Activated naive CD8-positive, alpha-beta T cell treated with anti-CD3 and anti-CD28 coated beads, Interleukin-2, amount 50 U/mL, for 24 hours (primary cell): ENCODE measurements at regions not wholly inside any gene's neighbourhood (a gene's known extent, or its start where the extent isn't known, plus 50 kb on each side); places are given as distances from the start of the nearest gene placed in this dataset.
"Not testable (repeated sequence)": the region's sequence is repeated elsewhere in the genome, so short reads cannot be mapped to it uniquely, and the experiment has no call there.

ENCODE experiments used
- ATAC-seq: fragments of 150-1000 bp; cut with Tn5 transposase; one replicate; pipeline ENCODE4 v1.10.0; 2021
- DNase-seq: peaks from one replicate; pipeline ENCODE4 v3.0.0; 2021
- H3K27ac Mint-ChIP-seq: one replicate; pipeline ENCODE4 v1.8.0; 2021; ENCODE audit warnings: mild to moderate bottlenecking, mixed read lengths
- H3K27me3 Mint-ChIP-seq: one replicate; pipeline ENCODE4 v1.8.0; 2021; ENCODE audit warnings: mixed read lengths
- H3K36me3 Mint-ChIP-seq: one replicate; pipeline ENCODE4 v1.8.0; 2021; ENCODE audit warnings: low read depth, mixed read lengths
- H3K4me1 Mint-ChIP-seq: one replicate; pipeline ENCODE4 v1.8.0; 2021; ENCODE audit warnings: mixed read lengths
- H3K4me3 Mint-ChIP-seq: one replicate; pipeline ENCODE4 v1.8.0; 2021; ENCODE audit warnings: mild to moderate bottlenecking, moderate library complexity, mixed read lengths
- H3K9me3 Mint-ChIP-seq: one replicate; pipeline ENCODE4 v1.8.0; 2021; ENCODE audit warnings: mixed read lengths

- DNase-seq, H3K4me3 Mint-ChIP-seq, H3K27ac Mint-ChIP-seq, H3K9me3 Mint-ChIP-seq, ATAC-seq, H3K27me3 Mint-ChIP-seq, H3K36me3 Mint-ChIP-seq, H3K4me1 Mint-ChIP-seq: not testable (repeated sequence)
These were observed 110.6 kb downstream of the RPIA start for GRCh38 chr2:88802026-88802425.

GRCh38 chr2:88807237-88807962 lies 115.9 kb downstream of the RPIA start:
- Mint-ChIP-seq H3K4me1 (no peaks in the 10 kb centered on the region), H3K36me3 (no peaks in the 10 kb centered on the region), H3K9me3 (no peaks in the 10 kb centered on the region), H3K27ac (no peak overlapping the region), H3K4me3 (no peak overlapping the region), H3K27me3 (peaks cover 8% of the 10 kb centered on the region)
- ATAC-seq (no peak), DNase-seq (no peak)

GRCh38 chr2:88808083-88808482 lies 116.6 kb downstream of the RPIA start:
- DNase-seq (no peak), ATAC-seq (no peak)
- no peak overlapping the region for H3K27ac Mint-ChIP-seq
- peaks cover 8% of the 10 kb centered on the region for H3K27me3 Mint-ChIP-seq
- no peaks in the 10 kb centered on the region for H3K4me1 Mint-ChIP-seq
- no peaks in the 10 kb centered on the region for H3K36me3 Mint-ChIP-seq
- H3K4me3 Mint-ChIP-seq: no peak overlapping the region
- no peaks in the 10 kb centered on the region for H3K9me3 Mint-ChIP-seq

GRCh38 chr2:88808652-88809051 lies 117.2 kb downstream of the RPIA start:
- Mint-ChIP-seq H3K27me3 (peaks cover 8% of the 10 kb centered on the region), H3K9me3 (peaks cover 5% of the 10 kb centered on the region), H3K27ac (no peak overlapping the region), H3K36me3 (no peaks in the 10 kb centered on the region), H3K4me1 (no peaks in the 10 kb centered on the region), H3K4me3 (no peak overlapping the region)
- no peak for DNase-seq
- ATAC-seq: no peak

- H3K27ac Mint-ChIP-seq: no peak overlapping the region
- DNase-seq (no peak), ATAC-seq (no peak)
- no peak overlapping the region for H3K4me3 Mint-ChIP-seq
- H3K27me3 Mint-ChIP-seq: peaks cover 8% of the 10 kb centered on the region
- peaks cover 5% of the 10 kb centered on the region for H3K9me3 Mint-ChIP-seq
- H3K4me1 Mint-ChIP-seq: no peaks in the 10 kb centered on the region
- H3K36me3 Mint-ChIP-seq: no peaks in the 10 kb centered on the region
These were observed 117.7 kb downstream of the RPIA start for GRCh38 chr2:88809216-88809615.

GRCh38 chr2:88810017-88810416 lies 118.5 kb downstream of the RPIA start:
- ATAC-seq: no peak
- H3K4me1 Mint-ChIP-seq: no peaks in the 10 kb centered on the region
- no peak for DNase-seq

GRCh38 chr2:88810488-88810887 lies 119.0 kb downstream of the RPIA start:
- ATAC-seq (no peak), DNase-seq (no peak)
- peaks cover 8% of the 10 kb centered on the region for H3K27me3 Mint-ChIP-seq
- H3K27ac Mint-ChIP-seq: no peak overlapping the region
- H3K4me1 Mint-ChIP-seq: no peaks in the 10 kb centered on the region
- no peak overlapping the region for H3K4me3 Mint-ChIP-seq
- no peaks in the 10 kb centered on the region for H3K36me3 Mint-ChIP-seq
- peaks cover 17% of the 10 kb centered on the region for H3K9me3 Mint-ChIP-seq

More at GRCh38 chr2:88810017-88810416, 118.5 kb downstream of the RPIA start:
- no peak overlapping the region for H3K4me3 Mint-ChIP-seq
- no peaks in the 10 kb centered on the region for H3K36me3 Mint-ChIP-seq
- peaks cover 12% of the 10 kb centered on the region for H3K9me3 Mint-ChIP-seq
- H3K27ac Mint-ChIP-seq: no peak overlapping the region
- peaks cover 8% of the 10 kb centered on the region for H3K27me3 Mint-ChIP-seq

GRCh38 chr2:88811233-88811632 lies 119.8 kb downstream of the RPIA start:
- H3K27me3 Mint-ChIP-seq: peaks cover 8% of the 10 kb centered on the region
- H3K27ac Mint-ChIP-seq: no peak overlapping the region
- no peak overlapping the region for H3K4me3 Mint-ChIP-seq
- DNase-seq (no peak), ATAC-seq (no peak)
- peaks cover 21% of the 10 kb centered on the region for H3K9me3 Mint-ChIP-seq
- H3K36me3 Mint-ChIP-seq: no peaks in the 10 kb centered on the region
- no peaks in the 10 kb centered on the region for H3K4me1 Mint-ChIP-seq

GRCh38 chr2:88811681-88812080 lies 120.2 kb downstream of the RPIA start:
- Mint-ChIP-seq H3K9me3 (peaks cover 25% of the 10 kb centered on the region), H3K4me3 (no peak overlapping the region), H3K27me3 (peaks cover 8% of the 10 kb centered on the region), H3K36me3 (no peaks in the 10 kb centered on the region), H3K27ac (no peak overlapping the region), H3K4me1 (no peaks in the 10 kb centered on the region)
- ATAC-seq: no peak
- DNase-seq: no peak

- Mint-ChIP-seq H3K27me3 (peaks cover 4% of the 10 kb centered on the region), H3K4me1 (no peaks in the 10 kb centered on the region), H3K4me3 (no peak overlapping the region), H3K27ac (no peak overlapping the region), H3K9me3 (peaks cover 26% of the 10 kb centered on the region), H3K36me3 (no peaks in the 10 kb centered on the region)
- DNase-seq (no peak), ATAC-seq (no peak)
These were observed 122.1 kb downstream of the RPIA start for GRCh38 chr2:88813612-88814011.

GRCh38 chr2:88815282-88815681 lies 123.8 kb downstream of the RPIA start:
- ATAC-seq (no peak), DNase-seq (no peak)
- H3K9me3 Mint-ChIP-seq: peaks cover 26% of the 10 kb centered on the region
- no peak overlapping the region for H3K4me3 Mint-ChIP-seq
- peaks cover 4% of the 10 kb centered on the region for H3K27me3 Mint-ChIP-seq
- H3K4me1 Mint-ChIP-seq: no peaks in the 10 kb centered on the region
- no peaks in the 10 kb centered on the region for H3K36me3 Mint-ChIP-seq
- no peak overlapping the region for H3K27ac Mint-ChIP-seq

- no peak for DNase-seq
- H3K4me1 Mint-ChIP-seq: no peaks in the 10 kb centered on the region
- peaks cover 4% of the 10 kb centered on the region for H3K27me3 Mint-ChIP-seq
- ATAC-seq: no peak
- peaks cover 26% of the 10 kb centered on the region for H3K9me3 Mint-ChIP-seq
- no peak overlapping the region for H3K27ac Mint-ChIP-seq
- H3K4me3 Mint-ChIP-seq: no peak overlapping the region
- no peaks in the 10 kb centered on the region for H3K36me3 Mint-ChIP-seq
These were observed 124.2 kb downstream of the RPIA start for GRCh38 chr2:88815697-88816096.

- Mint-ChIP-seq H3K4me3 (no peak overlapping the region), H3K27ac (no peak overlapping the region), H3K36me3 (no peaks in the 10 kb centered on the region), H3K9me3 (peaks cover 23% of the 10 kb centered on the region), H3K4me1 (no peaks in the 10 kb centered on the region), H3K27me3 (no peaks in the 10 kb centered on the region)
- no peak for ATAC-seq
- no peak for DNase-seq
These were observed 126.9 kb downstream of the RPIA start for GRCh38 chr2:88818381-88818780.

GRCh38 chr2:88824951-88825350 lies 133.5 kb downstream of the RPIA start:
- H3K4me1 Mint-ChIP-seq: no peaks in the 10 kb centered on the region
- H3K36me3 Mint-ChIP-seq: no peaks in the 10 kb centered on the region
- no peak overlapping the region for H3K4me3 Mint-ChIP-seq
- ATAC-seq: no peak
- no peak for DNase-seq
- no peaks in the 10 kb centered on the region for H3K9me3 Mint-ChIP-seq
- no peak overlapping the region for H3K27ac Mint-ChIP-seq
- peaks cover 9% of the 10 kb centered on the region for H3K27me3 Mint-ChIP-seq

GRCh38 chr2:88826399-88826798 lies 134.9 kb downstream of the RPIA start:
- no peak for ATAC-seq

GRCh38 chr2:88827821-88828220 lies 136.3 kb downstream of the RPIA start:
- DNase-seq (no peak), ATAC-seq (no peak)
- peaks cover 11% of the 10 kb centered on the region for H3K27me3 Mint-ChIP-seq
- no peak overlapping the region for H3K4me3 Mint-ChIP-seq
- no peaks in the 10 kb centered on the region for H3K4me1 Mint-ChIP-seq
- H3K27ac Mint-ChIP-seq: no peak overlapping the region
- H3K36me3 Mint-ChIP-seq: no peaks in the 10 kb centered on the region
- H3K9me3 Mint-ChIP-seq: no peaks in the 10 kb centered on the region

More at GRCh38 chr2:88826399-88826798, 134.9 kb downstream of the RPIA start:
- no peaks in the 10 kb centered on the region for H3K9me3 Mint-ChIP-seq
- no peaks in the 10 kb centered on the region for H3K4me1 Mint-ChIP-seq
- H3K36me3 Mint-ChIP-seq: no peaks in the 10 kb centered on the region
- no peak overlapping the region for H3K27ac Mint-ChIP-seq
- no peak for DNase-seq
- H3K27me3 Mint-ChIP-seq: peaks cover 11% of the 10 kb centered on the region
- H3K4me3 Mint-ChIP-seq: no peak overlapping the region
